SJSA1 (cell line): ENCODE measurements at regions not wholly inside any gene's neighbourhood (a gene's known extent, or its start where the extent isn't known, plus 50 kb on each side); places are given as distances from the start of the nearest gene placed in this dataset.

Experiments
- DNase-seq, 2 experiments: peaks; one replicate each; pipeline ENCODE4 v3.0.0-alpha.2; 2015 to 2020; ENCODE audit warnings: low spot score in 2 of 2, low read depth in 1 of 2
- H3K27ac ChIP-seq: fragments of 250-450 bp; sonication (Bioruptor Pico); 2 replicates; pipeline ENCODE4 v1.5.1; 2020; ENCODE audit warnings: mild to moderate bottlenecking, moderate library complexity
- H3K27me3 ChIP-seq: fragments of 250-450 bp; sonication (Bioruptor Pico); replicated peaks from 2 replicates; pipeline ENCODE4 v1.5.1; 2020; ENCODE audit warnings: mild to moderate bottlenecking, moderate library complexity
- H3K36me3 ChIP-seq: fragments of 250-450 bp; sonication (Bioruptor Pico); 2 replicates; pipeline ENCODE4 v1.5.1; 2020; ENCODE audit warnings: mild to moderate bottlenecking
- H3K4me1 ChIP-seq: fragments of 250-450 bp; sonication (Bioruptor Pico); replicated peaks from 2 replicates; pipeline ENCODE4 v1.6.1; 2021; ENCODE audit warnings: mild to moderate bottlenecking
- H3K4me3 ChIP-seq: fragments of 250-450 bp; sonication (Bioruptor Pico); 2 replicates; pipeline ENCODE4 v1.5.1; 2020; ENCODE audit warnings: mild to moderate bottlenecking
- H3K9me3 ChIP-seq: fragments of 250-450 bp; sonication (Bioruptor Pico); replicated peaks from 2 replicates; pipeline ENCODE4 v1.5.1; 2020; ENCODE audit warnings: mild to moderate bottlenecking

- Histone ChIP-seq H3K4me3 (no peak overlapping the region), H3K27me3 (no peaks in the 10 kb centered on the region), H3K9me3 (peaks cover 51% of the 10 kb centered on the region), H3K27ac (no peak overlapping the region), H3K4me1 (no peaks in the 10 kb centered on the region), H3K36me3 (no peaks in the 10 kb centered on the region)
- DNase-seq, result no peak
Observed at GRCh38 chr5:2330325-2331130, 420.9 kb downstream of the IRX2 start.

- H3K9me3 ChIP-seq, result peaks cover 47% of the 10 kb centered on the region
- no peaks in the 10 kb centered on the region for H3K36me3 ChIP-seq
- no peak for DNase-seq
- no peaks in the 10 kb centered on the region for H3K4me1 ChIP-seq
- no peak overlapping the region for H3K4me3 ChIP-seq
- H3K27me3 ChIP-seq, result no peaks in the 10 kb centered on the region
- H3K27ac ChIP-seq, result no peak overlapping the region
Observed at GRCh38 chr5:2329741-2330140, 421.7 kb downstream of the IRX2 start.

- Histone ChIP-seq H3K27me3 (no peaks in the 10 kb centered on the region), H3K27ac (no peak overlapping the region), H3K4me3 (no peak overlapping the region), H3K9me3 (peaks cover 39% of the 10 kb centered on the region), H3K36me3 (no peaks in the 10 kb centered on the region), H3K4me1 (no peaks in the 10 kb centered on the region)
- DNase-seq, result no peak
Observed at GRCh38 chr5:2326601-2327000, 424.9 kb downstream of the IRX2 start.

GRCh38 chr5:2324788-2325187, 426.7 kb downstream of the IRX2 start:
- DNase-seq, result no peak
- peaks cover 42% of the 10 kb centered on the region for H3K9me3 ChIP-seq

GRCh38 chr5:2320611-2321010, 430.9 kb downstream of the IRX2 start:
- no peaks in the 10 kb centered on the region for H3K27me3 ChIP-seq

More at GRCh38 chr5:2324788-2325187, 426.7 kb downstream of the IRX2 start:
- Histone ChIP-seq H3K27me3 (no peaks in the 10 kb centered on the region), H3K4me3 (no peak overlapping the region), H3K27ac (no peak overlapping the region), H3K4me1 (no peaks in the 10 kb centered on the region), H3K36me3 (no peaks in the 10 kb centered on the region)

GRCh38 chr5:2317540-2317939, 433.9 kb downstream of the IRX2 start:
- H3K27me3 ChIP-seq, result no peaks in the 10 kb centered on the region
- no peak overlapping the region for H3K4me3 ChIP-seq
- peaks cover 16% of the 10 kb centered on the region for H3K9me3 ChIP-seq
- peak in 1 of 2 experiments; percentile 39 for DNase-seq
- H3K4me1 ChIP-seq, result no peaks in the 10 kb centered on the region
- H3K27ac ChIP-seq, result no peak overlapping the region
- no peaks in the 10 kb centered on the region for H3K36me3 ChIP-seq

More at GRCh38 chr5:2320611-2321010, 430.9 kb downstream of the IRX2 start:
- no peak overlapping the region for H3K4me3 ChIP-seq
- no peak overlapping the region for H3K27ac ChIP-seq
- peaks cover 31% of the 10 kb centered on the region for H3K9me3 ChIP-seq
- H3K4me1 ChIP-seq, result no peaks in the 10 kb centered on the region
- no peak for DNase-seq
- no peaks in the 10 kb centered on the region for H3K36me3 ChIP-seq

GRCh38 chr5:2311851-2312250, 429.1 kb upstream of the IRX4 start:
- DNase-seq, result no peak
- Histone ChIP-seq H3K36me3 (no peaks in the 10 kb centered on the region), H3K27me3 (no peaks in the 10 kb centered on the region), H3K9me3 (peaks cover 39% of the 10 kb centered on the region), H3K4me1 (no peaks in the 10 kb centered on the region), H3K27ac (no peak overlapping the region), H3K4me3 (no peak overlapping the region)

- H3K36me3 ChIP-seq, result no peaks in the 10 kb centered on the region
- H3K4me1 ChIP-seq, result no peaks in the 10 kb centered on the region
- peaks cover 39% of the 10 kb centered on the region for H3K9me3 ChIP-seq
- H3K27ac ChIP-seq, result no peak overlapping the region
- no peaks in the 10 kb centered on the region for H3K27me3 ChIP-seq
- H3K4me3 ChIP-seq, result no peak overlapping the region
- no peak for DNase-seq
Observed at GRCh38 chr5:2310946-2311345, 428.2 kb upstream of the IRX4 start.

GRCh38 chr5:2307631-2308030, 424.9 kb upstream of the IRX4 start:
- no peak for DNase-seq
- Histone ChIP-seq H3K27me3 (no peaks in the 10 kb centered on the region), H3K36me3 (no peaks in the 10 kb centered on the region), H3K4me1 (no peaks in the 10 kb centered on the region), H3K9me3 (peaks cover 52% of the 10 kb centered on the region), H3K4me3 (no peak overlapping the region), H3K27ac (no peak overlapping the region)

GRCh38 chr5:2306711-2307110, 424.0 kb upstream of the IRX4 start:
- DNase-seq, result no peak
- no peaks in the 10 kb centered on the region for H3K27me3 ChIP-seq
- H3K9me3 ChIP-seq, result peaks cover 51% of the 10 kb centered on the region
- H3K4me3 ChIP-seq, result no peak overlapping the region
- H3K27ac ChIP-seq, result no peak overlapping the region
- H3K36me3 ChIP-seq, result no peaks in the 10 kb centered on the region
- H3K4me1 ChIP-seq, result no peaks in the 10 kb centered on the region

- Histone ChIP-seq H3K4me3 (no peak overlapping the region), H3K27ac (no peak overlapping the region), H3K9me3 (peaks cover 58% of the 10 kb centered on the region), H3K4me1 (no peaks in the 10 kb centered on the region), H3K27me3 (no peaks in the 10 kb centered on the region), H3K36me3 (no peaks in the 10 kb centered on the region)
- no peak for DNase-seq
Observed at GRCh38 chr5:2303431-2304100, 420.8 kb upstream of the IRX4 start.

- Histone ChIP-seq H3K36me3 (no peaks in the 10 kb centered on the region), H3K9me3 (peaks cover 59% of the 10 kb centered on the region), H3K4me3 (no peak overlapping the region), H3K4me1 (no peaks in the 10 kb centered on the region), H3K27me3 (no peaks in the 10 kb centered on the region), H3K27ac (no peak overlapping the region)
- DNase-seq, result no peak
Observed at GRCh38 chr5:2302169-2302568, 419.4 kb upstream of the IRX4 start.

GRCh38 chr5:2300861-2301574, 418.3 kb upstream of the IRX4 start:
- Histone ChIP-seq H3K4me3 (no peak overlapping the region), H3K27me3 (no peaks in the 10 kb centered on the region), H3K9me3 (peaks cover 56% of the 10 kb centered on the region), H3K4me1 (no peaks in the 10 kb centered on the region), H3K36me3 (no peaks in the 10 kb centered on the region), H3K27ac (no peak overlapping the region)
- DNase-seq, result no peak

GRCh38 chr5:2300421-2300820, 417.7 kb upstream of the IRX4 start:
- DNase-seq, result no peak
- H3K36me3 ChIP-seq, result no peaks in the 10 kb centered on the region
- no peaks in the 10 kb centered on the region for H3K27me3 ChIP-seq
- no peaks in the 10 kb centered on the region for H3K4me1 ChIP-seq
- H3K27ac ChIP-seq, result no peak overlapping the region
- peaks cover 56% of the 10 kb centered on the region for H3K9me3 ChIP-seq
- no peak overlapping the region for H3K4me3 ChIP-seq
